ENCODE measurements at regions not wholly inside any gene's neighbourhood (a gene's known extent, or its start where the extent isn't known, plus 50 kb on each side); places are given as distances from the start of the nearest gene placed in this dataset.
A peak's percentile ranks its signal among the peaks of the same experiment; 100 is the strongest.

DNA sequence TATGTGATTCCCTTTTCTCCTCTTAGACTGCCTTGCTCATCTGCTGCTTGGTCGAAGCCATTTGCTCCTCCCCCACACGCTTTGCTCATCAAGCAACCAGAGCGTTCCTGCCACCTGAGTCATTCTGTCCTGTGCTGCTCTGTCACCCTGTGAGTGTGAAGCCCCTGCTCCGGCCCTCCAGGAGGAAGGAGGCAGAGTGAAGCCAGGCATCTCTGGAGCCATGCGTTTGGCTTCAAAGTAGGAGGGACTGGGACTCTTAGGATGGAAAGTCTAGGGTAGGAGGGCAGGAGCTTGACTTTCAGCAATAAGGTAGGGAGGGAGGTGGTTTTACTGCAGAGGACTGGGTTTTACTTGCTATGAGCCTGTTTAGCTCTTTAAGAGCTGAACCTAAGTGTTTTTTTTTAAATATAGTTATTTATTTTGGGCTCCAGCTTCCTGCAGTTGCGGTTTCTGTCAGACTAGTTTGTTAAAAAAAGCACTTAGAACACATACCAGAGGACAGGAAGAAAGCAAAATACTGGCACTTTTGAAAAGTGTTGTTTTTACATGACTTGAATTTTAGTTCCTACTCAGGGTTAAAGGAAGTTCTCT, 63.6 kb downstream of the SPINK2 start:
- peak; percentile 51 to 74 for DNase-seq (ENCODE audit: low read depth in 1 of 2, low spot score in 1 of 2)

DNA sequence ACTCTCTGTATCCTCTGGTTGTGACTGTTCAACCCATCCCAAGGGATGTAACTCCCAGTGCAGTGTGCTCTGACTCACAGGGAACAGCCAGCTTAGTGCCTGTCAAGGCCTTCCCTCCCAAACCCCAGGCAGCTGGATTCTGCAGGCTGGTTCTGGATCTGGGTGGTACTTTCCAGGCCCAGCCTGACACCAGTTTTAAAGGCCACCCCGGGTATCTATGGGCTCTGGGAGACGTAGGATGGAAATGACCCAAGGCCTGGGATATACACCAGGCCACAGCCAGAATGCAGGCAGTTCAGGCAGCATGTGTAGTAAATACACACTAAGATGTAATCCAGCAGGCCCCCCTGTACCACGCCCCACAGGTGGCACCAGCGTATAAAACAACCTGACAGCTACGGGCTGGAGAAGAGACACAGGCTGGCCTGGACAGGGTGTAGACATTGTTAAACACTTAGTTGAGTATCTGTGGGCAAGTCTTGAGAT, 64.2 kb downstream of the SPINK2 start:
- no peak for DNase-seq (ENCODE audit: low read depth in 1 of 2, low spot score in 1 of 2)

GRCh38 chr4:56755901-56756300, 65.6 kb downstream of the SPINK2 start:
- no peak for DNase-seq (ENCODE audit: low read depth in 1 of 2, low spot score in 1 of 2)

GRCh38 chr4:56752985-56753384, 68.5 kb downstream of the SPINK2 start:
- DNase-seq (ENCODE audit: low read depth in 1 of 2, low spot score in 1 of 2), result no peak

DNA sequence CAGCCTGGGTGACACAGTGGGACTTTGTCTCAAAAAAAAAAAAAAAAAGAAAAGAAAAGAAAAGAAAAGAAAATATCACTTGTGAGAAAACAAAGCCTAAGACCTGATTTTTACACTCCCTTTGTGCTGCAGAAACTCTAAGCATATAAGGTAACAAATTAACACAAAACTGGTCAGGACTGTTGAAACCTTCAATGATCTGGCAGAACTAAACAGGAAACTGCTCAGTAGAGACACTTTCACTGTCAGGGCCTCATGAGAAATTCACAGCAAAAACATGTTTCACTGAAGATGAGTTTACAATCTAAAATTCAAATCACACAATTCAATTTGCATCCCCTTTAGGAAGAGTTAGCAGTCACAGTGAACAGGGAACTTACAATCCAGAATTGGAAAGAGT, 69.1 kb upstream of the HOPX start:
- no peak for DNase-seq (ENCODE audit: low read depth in 1 of 2, low spot score in 1 of 2)

GRCh38 chr4:56748271-56748670, 67.2 kb upstream of the HOPX start:
- no peak for DNase-seq (ENCODE audit: low read depth in 1 of 2, low spot score in 1 of 2)

DNA sequence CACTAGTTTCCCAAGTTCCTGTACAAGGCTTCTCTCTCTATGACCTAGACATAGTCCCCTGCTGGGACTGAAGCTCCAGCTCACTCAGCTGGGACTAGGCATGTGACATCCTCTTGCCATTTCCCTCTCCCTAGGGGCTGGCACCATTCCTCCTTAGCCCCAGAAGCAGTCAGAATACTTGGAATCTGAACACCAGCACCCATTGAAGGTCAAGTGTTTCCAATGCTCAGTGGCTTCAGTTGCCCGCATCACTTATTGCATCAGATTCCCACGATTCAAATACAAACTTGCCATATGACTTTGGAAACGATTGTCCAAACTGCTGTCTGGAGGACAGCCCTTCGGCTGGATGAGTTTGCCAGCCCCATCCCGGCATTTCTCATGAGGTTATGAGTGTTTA, 65.5 kb upstream of the HOPX start:
- no peak for DNase-seq (ENCODE audit: low read depth in 1 of 2, low spot score in 1 of 2)

DNA sequence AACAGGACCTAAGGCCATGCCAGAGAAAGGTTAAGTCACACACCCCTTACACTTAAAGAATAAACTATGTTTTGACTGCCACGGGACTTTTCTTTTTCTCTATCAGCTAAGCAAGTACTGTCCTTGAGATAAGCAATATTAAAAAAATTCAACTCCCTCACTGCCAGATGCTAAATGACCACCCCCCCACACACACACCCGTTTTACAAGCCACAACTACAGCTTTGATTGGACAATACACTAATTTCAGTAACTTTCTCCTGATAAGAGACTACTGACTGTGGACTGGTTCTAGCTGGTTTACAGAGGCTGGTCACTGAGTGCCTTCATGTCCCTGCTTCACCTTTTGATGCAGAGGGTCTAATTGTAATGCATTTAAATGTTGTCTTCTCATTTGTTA, 63.9 kb upstream of the HOPX start:
- DNase-seq (ENCODE audit: low read depth in 1 of 2, low spot score in 1 of 2), result no peak

- no peak for DNase-seq (ENCODE audit: low read depth in 1 of 2, low spot score in 1 of 2)
These were observed 62.9 kb upstream of the HOPX start for GRCh38 chr4:56744030-56744429.

DNA sequence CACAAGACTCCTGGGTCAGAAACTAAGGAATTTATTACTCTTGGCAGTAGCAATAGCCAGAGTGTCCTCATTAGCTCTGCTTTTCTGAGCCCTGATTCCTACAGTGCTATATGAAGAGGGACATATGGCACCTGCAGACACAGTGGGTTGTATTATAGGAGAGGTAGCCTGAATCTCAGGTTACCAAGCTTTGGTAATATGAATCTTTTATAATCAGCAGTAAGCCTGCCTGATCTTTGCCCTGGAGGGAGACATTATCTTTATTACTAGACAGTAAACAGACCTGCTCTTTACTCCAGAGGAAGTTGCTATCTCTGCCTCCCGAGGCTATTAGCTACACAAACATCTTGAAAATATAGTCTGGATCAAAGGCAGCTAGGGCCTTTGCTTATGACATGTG, 62.5 kb upstream of the HOPX start:
- no peak for DNase-seq (ENCODE audit: low read depth in 1 of 2, low spot score in 1 of 2)

- no peak for DNase-seq (ENCODE audit: low read depth in 1 of 2, low spot score in 1 of 2)
These were observed 61.2 kb upstream of the HOPX start for GRCh38 chr4:56742080-56742871.

DNA sequence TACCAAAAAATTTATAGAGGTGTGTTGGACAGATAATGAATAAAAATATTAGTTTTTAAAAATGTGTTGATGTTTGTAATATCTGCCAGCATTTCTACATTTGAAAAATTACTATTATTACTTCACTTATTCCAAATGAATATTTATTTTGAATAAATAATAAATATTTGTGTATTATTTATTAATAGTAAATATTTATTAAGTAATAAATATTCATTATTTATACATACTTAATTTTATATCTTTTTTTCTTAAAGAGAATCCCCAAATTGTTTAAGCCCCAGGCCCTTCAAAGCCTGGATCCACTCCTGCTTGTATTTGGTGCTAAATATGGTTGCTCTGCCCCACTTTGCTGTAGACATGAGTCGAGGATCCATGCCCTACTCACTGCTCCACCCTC, 60.5 kb upstream of the HOPX start:
- DNase-seq (ENCODE audit: low read depth in 1 of 2, low spot score in 1 of 2), result no peak

DNA sequence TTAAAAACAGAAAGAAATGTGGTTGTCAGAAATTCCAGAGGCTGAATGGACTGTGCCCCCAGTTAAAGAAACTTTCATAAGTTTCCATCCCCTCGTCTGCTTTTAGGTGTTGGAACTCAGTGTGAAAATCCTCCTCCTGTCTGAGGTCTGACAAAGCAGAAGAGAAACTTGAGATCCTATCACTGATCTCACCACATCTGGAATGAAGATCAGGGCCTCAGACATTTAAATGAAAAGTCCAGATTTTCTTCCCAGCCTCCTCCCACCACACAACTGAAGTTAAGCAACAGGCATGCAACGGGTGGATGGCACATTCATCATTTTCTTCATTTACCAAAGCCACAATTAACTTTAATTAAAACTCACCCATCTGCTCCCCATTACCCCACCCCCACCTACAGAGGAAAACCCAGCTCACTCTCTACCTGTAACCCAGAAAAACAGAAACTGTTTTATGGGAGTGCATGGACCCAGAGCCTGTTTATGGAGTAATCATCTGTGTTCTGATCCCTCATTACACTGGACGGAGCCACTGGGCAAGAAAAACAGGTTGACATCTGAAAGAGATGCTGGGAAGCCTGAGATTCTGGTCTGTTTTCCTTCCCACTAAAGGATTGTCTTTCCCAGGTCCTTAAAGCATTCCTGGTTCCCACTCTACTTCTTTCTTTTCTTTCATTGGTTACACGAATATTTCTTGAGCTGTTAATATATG, 58.1 kb upstream of the HOPX start:
- DNase-seq (ENCODE audit: low read depth in 1 of 2, low spot score in 1 of 2), result no peak

DNA sequence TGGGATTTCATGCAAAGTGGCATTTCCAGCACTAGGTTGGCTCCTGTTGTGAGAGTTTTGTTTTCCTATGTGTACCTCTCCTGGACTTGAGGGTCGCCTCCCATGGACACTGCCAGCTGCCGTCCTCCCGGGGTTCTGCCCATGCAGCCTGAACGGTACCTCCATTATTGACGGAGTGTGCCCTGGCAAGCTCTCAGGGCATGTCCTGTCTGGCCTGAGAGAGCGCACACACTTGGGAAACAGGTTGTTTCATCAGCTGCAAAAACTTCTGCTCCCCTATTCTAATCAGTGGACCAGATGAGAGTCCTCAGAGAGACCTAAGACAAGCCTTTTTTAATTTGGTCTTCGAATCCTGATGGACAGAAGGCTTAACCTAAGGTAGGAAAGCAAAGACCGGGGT, 56.6 kb upstream of the HOPX start:
- DNase-seq (ENCODE audit: low read depth in 1 of 2, low spot score in 1 of 2), result no peak

- no peak for DNase-seq (ENCODE audit: low read depth in 1 of 2, low spot score in 1 of 2)
These were observed 52.3 kb upstream of the HOPX start for GRCh38 chr4:56733352-56733751.

- DNase-seq (ENCODE audit: low read depth in 1 of 2, low spot score in 1 of 2), result no peak
These were observed 51.2 kb upstream of the HOPX start for GRCh38 chr4:56732301-56732700.

- DNase-seq (ENCODE audit: low read depth in 1 of 2, low spot score in 1 of 2), result no peak
These were observed 50.8 kb upstream of the HOPX start for GRCh38 chr4:56731857-56732256.

All from activated CD4-positive, alpha-beta T cell treated with anti-CD3 and anti-CD28 coated beads, Interleukin-2, amount 50 U/mL, for 24 hours (primary cell).